ENCODE measurements at regions not wholly inside any gene's neighbourhood (a gene's known extent, or its start where the extent isn't known, plus 50 kb on each side); places are given as distances from the start of the nearest gene placed in this dataset.
A peak's percentile ranks its signal among the peaks of the same experiment; 100 is the strongest.

DNA sequence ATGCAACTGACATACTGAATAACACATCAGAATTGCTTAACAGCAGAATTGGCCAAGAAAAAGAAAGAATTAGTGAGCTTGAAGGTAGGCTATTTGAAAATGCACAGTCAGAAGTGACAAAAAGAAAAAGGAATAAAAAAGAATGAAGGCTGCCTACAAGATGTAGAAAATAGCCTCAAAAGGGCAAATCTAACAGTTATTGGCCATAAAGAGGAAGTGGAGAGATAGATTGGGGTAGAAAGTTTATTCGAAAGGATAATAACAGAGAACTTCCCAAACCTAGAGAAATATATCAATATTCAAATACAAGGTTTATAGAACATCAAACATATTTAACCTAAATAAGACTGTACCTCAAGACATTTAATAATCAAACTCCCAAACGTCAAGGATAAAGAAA, 67.5 kb downstream of the ATP6V1G3 start:
- no peak overlapping the region for H3K4me3 ChIP-seq (ENCODE audit: low read length)
- DNase-seq (ENCODE audit: low read depth, low spot score) = no peak

DNA sequence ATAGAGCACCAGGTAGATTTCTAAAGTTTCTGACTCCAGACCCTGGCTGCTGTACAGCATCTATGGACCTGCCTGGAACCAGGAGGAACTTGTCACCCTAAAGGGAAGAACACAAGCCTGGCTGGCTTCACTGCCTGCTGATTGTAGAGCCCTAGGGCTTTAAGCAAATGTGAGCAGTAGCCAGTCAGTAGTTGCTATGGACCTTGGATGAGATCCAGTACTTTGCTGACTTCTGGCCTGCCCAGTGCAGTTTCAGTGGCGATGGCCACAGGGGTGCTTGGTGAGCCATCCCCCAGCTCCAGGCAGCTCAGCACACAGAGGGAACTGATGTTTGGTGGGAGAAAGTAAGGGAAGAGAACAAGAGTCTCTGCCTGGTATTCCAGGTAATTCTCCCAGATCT, 68.4 kb downstream of the ATP6V1G3 start:
- no peak overlapping the region for H3K4me3 ChIP-seq (ENCODE audit: low read length)
- no peak for DNase-seq (ENCODE audit: low read depth, low spot score)

DNA sequence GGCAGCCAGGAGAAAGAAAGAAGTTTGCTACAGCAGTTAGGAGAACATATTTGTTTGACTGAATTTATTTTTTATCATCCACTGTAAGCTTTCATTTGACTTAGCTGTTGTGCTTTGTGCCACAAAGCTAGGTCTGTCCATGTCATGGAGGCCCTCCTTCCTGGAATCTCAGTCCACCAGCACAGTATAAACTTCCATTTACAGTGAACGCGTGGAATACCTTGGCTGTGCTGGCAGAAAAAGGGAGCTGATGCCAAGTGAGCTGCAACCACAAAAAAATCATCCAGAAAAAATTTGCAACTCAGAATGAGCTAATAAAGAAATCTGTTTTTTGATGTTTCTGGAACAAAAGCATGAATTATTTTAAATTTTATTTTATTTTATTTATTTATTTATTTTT, 72.6 kb downstream of the ATP6V1G3 start:
- no peak overlapping the region for H3K4me3 ChIP-seq (ENCODE audit: low read length)
- DNase-seq (ENCODE audit: low read depth, low spot score) = no peak

DNA sequence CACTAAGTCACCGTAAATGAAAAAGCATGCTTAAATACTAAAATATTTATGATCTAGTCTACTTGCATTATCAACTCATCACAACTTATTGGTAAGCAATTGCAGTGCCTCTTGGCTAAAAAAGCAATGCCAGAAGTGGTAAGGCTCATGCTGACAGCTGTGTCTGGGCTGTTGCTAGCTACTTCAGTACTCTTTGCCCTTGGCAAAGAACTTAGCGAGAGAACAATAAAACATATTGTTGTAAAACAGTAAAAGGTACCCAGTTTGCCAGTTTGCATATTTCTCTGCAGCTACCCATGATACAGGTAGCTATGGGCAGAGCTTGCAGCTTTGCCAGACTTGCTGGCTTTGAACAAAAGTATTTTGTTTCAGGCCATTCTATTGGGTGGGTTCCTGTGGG, 73.1 kb downstream of the ATP6V1G3 start:
- DNase-seq (ENCODE audit: low read depth, low spot score) = no peak
- H3K4me3 ChIP-seq (ENCODE audit: low read length) = no peak overlapping the region

DNA sequence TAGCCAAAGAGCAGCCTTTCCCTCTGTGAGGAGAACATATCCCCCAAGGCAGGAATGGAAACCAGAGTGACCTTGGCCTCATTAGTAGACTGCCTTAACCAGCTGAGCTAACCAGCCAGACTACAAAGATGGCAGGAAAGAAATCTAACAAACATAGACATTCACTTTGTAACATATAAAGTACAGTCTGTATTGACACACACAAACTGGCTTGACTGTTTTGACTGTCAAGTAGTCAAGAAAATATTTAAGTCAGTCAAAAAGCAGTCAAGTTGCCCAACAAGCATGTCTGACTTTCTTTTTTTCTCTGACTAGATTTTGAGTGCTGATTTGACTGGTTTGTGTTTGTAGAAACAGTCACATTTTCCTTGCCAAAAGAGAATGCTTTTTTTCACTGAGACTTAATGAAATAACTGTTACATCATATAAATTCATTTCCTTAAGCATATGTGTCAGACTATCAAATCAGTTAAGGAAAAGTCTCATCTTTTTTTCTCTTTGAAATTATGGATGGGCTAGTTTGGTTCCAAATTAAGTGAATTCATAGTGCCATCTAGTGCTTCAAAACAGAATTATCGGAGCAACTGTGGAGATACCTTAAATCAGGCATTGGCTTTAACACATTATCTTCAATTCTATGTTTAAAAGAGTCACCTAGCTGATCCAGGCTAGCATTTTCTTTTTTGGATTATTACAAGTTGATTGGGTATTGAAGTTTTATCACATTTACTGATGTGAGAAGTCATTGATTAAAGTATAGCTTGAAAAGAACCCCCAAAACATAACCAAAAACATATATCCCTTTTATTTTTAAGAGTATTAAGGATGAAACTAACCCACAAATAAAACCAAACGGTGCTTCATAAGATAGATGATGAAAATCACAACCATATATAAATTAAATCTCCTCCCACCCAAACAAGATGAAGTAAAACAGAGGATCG, 75.0 kb downstream of the ATP6V1G3 start:
- H3K4me3 ChIP-seq (ENCODE audit: low read length) = no peak overlapping the region
- peak; percentile 50 for DNase-seq (ENCODE audit: low read depth, low spot score)

DNA sequence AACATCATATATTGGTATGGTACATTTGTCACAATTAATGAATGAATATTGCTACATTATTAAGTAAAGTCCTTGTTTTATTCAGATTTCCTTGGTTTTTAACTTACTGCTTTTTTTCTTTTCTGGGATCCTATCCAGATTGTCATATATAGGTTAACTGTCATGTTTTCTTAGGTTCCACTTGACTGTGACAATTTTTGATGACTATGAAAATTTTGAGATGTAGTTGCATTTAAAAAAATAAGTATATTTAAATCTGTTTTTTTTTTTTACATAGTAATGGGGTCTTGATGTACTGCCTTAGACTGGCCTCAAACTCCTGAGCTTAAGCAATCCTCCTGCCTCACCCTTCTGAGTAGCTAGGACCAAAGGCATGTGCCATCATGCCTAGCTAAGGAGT, 76.8 kb downstream of the ATP6V1G3 start:
- H3K4me3 ChIP-seq (ENCODE audit: low read length) = no peak overlapping the region
- DNase-seq (ENCODE audit: low read depth, low spot score) = no peak

DNA sequence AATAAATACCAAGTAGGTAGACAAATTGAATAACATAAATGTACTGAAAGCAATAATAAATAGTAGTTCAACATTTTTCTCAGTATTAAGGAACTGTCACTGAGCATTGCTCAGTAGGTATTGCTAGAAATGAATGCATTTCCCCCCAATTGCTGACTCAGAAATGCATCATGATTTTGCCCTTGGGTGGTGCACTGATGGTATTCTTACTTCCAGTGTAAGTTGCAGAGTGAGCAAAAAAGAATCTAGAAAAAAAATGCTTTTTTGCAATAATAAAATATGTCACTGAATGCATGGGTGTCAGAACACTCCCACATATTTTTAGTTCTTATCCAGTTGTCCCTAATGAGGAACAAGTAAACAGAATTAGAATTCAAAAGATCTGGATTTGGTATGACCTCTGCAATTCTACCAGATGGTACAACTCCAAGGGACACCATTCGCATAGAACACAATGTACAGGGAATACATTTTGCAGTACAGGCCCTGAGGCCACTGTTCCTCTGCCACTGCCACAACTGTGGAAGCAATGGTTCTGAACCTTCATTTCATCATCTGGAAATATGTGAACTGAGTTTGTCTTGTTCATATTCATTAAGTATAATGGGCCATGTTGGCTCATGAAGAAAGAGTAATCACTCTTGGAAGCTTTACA, 78.0 kb downstream of the ATP6V1G3 start:
- no peak overlapping the region for H3K4me3 ChIP-seq (ENCODE audit: low read length)
- no peak for DNase-seq (ENCODE audit: low read depth, low spot score)

DNA sequence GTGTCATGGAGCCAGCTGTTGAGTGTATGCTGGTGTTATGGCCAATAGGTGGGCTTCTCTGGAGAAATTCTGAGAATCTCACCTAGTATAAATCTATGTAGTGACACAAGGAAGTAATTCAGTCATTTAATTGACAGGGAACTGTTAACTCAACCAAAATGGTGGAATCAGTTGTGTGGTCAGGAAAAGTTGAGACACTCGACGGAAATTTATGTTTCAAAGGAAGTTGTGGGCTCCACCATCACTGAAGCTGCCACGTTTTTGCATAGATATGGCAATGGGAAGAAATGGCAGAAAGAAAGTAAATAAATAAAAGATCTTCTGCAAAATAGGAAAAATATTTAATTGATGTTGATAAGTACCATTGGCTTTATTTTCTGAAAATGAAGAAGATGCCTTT, 84.5 kb downstream of the ATP6V1G3 start:
- no peak overlapping the region for H3K4me3 ChIP-seq (ENCODE audit: low read length)
- no peak for DNase-seq (ENCODE audit: low read depth, low spot score)

DNA sequence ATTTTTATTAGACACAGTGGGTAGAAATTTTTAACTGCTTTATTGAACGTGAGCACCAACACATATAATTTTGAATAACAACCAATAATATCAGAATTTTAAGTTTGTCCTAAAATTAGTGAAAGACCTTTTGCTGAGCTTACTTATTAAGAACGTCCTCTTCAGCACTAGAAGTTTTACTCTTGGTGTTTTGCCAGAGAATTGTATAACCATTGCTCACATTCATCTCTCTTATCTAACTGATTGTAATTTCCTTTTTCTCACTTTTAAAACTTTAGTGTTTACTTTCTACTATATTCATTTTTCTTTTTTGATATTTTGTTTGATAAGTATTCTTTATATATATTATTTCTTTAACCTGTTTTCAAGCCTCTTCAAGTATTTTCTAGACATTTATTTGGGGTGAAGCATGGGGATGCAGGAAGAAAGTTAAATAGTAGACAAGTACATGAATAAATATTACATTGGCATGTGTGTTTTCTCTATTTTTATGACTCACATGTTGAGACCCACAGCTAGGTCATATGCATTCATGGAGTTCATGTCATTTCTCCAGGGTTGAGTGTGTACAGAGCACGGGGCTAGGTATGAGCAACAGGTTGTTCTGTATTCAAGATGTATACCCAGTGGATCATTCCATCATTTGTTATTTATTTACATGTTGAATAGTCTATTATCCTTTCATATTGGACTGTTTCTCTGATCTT, 90.6 kb downstream of the ATP6V1G3 start:
- H3K4me3 ChIP-seq (ENCODE audit: low read length) = no peak overlapping the region
- no peak for DNase-seq (ENCODE audit: low read depth, low spot score)

DNA sequence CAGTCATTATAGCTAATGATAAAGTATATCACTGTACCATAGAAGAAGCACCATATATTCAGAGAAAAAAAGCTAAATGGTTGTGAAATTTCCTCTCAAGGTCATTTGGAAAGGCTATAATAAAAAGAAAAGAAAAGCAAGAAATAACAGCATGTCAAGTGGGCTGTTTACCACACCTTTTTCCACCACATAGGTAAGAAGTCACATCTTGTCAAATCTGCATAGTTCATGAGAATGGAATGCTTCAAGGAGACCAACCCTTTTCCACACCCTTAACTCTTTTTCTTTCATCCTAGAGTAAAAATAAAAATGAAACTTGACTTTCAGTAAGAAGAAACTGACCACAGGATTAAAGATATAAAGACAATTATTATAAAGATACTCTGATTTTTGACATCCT, 91.2 kb downstream of the ATP6V1G3 start:
- no peak overlapping the region for H3K4me3 ChIP-seq (ENCODE audit: low read length)
- no peak for DNase-seq (ENCODE audit: low read depth, low spot score)

DNA sequence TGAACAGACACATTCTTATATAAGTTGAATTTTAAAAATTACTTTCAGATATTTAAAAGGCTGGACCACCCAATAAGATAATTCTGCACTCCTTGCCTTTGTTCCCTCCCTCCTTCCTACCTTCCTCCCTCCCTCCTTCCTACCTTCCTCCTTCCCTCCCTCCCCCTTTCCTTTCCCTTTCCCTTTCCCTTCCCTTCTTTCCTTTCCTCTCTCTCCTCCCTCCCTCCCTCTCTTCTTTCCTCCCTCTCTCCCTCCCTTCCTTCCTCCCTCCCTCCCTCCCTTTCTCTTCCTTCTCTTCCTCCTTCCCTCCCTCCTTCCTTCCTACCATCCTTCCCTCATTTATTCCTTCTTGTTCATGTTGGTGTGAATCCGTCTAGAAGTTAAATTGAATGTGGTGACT, 93.0 kb downstream of the ATP6V1G3 start:
- DNase-seq (ENCODE audit: low read depth, low spot score) = no peak
- H3K4me3 ChIP-seq (ENCODE audit: low read length) = no peak overlapping the region

DNA sequence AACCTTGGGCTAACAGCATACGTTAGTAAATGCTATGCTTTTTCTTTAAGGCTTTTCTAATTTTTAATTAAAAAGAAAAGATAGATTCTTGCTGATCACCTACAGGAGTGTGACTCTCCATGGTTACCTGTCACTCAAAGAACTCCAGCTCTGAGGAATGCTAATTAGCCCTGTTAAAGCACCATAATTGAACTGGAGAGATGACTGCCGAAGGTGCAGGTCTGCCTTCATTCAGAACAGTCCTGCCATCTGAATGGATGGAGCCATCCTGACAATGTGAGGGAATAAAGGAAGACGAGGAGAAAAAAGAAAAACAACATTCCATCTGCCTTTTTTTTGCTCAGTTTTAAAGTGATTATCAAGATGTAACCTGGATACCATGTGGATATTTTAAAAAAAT, 94.6 kb downstream of the ATP6V1G3 start:
- no peak overlapping the region for H3K4me3 ChIP-seq (ENCODE audit: low read length)
- DNase-seq (ENCODE audit: low read depth, low spot score) = no peak

DNA sequence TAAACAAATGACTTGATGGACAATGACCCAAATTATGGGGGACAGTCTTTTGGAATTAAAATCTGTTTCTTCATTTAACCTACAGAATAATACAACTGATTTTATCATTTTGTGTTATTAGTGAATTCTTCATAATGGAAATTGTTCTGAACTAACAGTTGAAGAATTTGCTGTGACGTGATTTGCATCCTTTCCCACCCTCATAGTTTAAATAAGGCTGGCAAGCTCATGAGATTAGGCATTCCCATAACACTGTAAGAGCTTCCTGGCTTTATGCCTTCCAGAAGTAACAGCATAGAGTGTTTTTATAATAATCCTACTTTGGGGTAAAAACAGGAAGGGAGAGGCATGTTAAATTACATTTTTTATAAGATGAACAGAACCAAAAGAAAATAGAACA, 95.7 kb downstream of the ATP6V1G3 start:
- DNase-seq (ENCODE audit: low read depth, low spot score) = no peak
- H3K4me3 ChIP-seq (ENCODE audit: low read length) = no peak overlapping the region

DNA sequence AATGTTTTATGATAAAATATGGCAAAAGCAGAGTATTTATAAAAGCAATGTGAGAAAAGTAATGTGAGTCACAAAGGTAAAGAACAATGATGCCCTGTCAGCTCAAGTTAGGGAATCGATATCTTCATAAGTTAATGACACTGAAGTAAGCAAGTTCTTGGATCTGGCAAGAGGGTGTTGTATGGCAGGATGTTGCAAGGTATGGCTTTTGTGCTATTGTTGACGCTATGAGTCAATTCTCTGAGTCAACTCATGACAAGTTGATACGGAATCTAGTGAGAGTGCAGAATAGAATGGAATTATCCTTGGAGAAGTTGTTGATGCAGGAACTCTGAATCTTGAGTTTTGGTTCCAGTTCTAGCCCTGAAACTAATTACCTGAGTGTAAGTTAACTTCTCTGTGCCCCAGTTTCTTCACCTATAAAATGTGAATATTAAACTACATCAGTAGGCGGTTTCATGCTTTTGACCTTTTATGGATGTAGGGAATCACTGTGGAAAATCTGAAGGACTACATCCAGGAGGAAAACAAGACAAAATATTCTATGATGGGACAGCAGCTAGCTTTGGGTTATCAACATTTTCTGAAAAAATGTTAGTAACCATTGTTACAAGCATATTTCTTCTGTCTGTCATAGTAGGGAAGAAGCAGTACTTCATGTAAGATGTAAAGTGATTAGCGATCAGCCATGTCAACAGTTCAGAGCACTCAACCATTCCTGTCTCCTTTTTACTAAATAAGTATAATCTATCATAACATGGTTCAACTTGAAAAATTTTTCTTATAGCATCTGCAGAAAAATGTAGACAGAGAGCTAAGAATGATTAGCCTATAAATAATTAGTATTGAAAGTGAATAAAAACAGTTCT, 96.9 kb downstream of the ATP6V1G3 start:
- H3K4me3 ChIP-seq (ENCODE audit: low read length) = no peak overlapping the region
- no peak for DNase-seq (ENCODE audit: low read depth, low spot score)

DNA sequence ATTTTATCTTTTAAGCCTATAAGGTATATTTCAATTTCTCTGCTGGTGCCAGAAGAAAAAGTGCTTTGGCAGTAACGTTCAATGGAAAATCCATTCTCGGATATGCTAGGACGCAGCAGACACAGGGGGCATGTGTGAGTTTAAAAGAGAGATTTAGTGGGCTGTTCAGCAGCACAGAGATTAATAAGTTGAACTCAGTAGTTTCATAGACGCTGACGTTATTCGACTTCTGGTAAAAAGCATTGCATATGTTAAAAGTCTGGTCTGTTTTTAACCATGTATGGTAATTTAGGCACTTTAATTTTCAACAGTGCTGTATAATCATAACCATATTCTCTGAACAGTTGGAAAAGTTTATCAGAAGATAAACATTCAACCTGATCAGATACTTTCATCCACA, 99.6 kb downstream of the ATP6V1G3 start:
- no peak for DNase-seq (ENCODE audit: low read depth, low spot score)
- no peak overlapping the region for H3K4me3 ChIP-seq (ENCODE audit: low read length)

DNA sequence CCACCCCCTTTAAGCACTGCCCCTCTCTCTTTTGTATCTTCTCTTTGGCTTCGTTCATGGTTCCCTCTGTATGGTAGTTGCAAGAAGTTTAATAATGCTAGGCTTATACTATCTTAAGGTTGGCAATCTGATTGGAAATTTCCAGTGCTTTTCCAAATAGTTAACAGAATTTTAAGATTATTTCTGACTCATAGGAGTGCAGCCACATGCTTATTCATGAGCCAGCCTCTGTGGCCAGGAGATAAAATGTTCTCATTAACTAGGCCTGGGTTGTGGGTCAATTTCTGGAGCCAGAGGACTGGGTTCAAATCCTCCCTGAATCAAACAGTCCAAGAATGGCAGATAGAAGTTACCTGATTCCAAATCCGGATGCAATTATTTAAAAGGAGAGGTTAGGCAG, 103.1 kb downstream of the ATP6V1G3 start:
- H3K4me3 ChIP-seq (ENCODE audit: low read length) = no peak overlapping the region
- no peak for DNase-seq (ENCODE audit: low read depth, low spot score)

DNA sequence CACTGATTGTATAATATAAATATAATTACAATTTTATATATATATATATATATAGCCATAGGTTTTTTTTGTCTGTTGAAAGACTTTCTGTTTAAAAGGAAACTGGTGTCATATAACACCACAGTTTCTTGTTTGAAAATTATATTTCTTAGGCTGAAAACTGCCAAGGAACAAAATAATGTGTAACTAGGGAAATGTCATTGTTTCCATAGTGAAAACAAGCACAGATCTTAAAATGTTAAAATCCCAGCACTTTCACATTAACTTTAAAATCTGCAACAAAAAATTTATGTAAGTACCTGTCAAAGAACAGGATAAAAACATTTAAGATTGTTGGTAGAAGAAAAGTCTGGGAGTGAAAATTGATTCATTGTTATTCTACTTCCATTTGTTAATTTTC, 104.2 kb downstream of the ATP6V1G3 start:
- H3K4me3 ChIP-seq (ENCODE audit: low read length) = no peak overlapping the region
- no peak for DNase-seq (ENCODE audit: low read depth, low spot score)

DNA sequence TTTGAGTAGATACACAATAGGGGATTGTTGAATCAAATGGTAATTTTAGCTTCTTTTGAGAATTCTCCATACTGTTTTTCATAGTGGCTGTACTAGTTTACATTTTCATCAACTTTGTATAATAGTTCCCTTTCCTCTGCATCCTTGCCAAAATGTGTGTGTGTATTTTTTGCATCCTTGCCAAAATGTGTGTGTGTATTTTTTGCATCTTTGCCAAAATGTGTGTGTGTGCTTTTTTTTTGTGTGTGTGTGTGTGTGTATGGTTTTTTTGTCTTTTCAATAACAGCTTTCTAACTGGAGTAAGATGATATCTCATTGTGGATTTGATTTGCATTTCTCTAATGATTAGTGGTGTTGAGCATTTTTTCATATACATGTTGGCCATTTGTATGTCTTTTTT, 105.4 kb downstream of the ATP6V1G3 start:
- no peak for DNase-seq (ENCODE audit: low read depth, low spot score)
- no peak overlapping the region for H3K4me3 ChIP-seq (ENCODE audit: low read length)

DNA sequence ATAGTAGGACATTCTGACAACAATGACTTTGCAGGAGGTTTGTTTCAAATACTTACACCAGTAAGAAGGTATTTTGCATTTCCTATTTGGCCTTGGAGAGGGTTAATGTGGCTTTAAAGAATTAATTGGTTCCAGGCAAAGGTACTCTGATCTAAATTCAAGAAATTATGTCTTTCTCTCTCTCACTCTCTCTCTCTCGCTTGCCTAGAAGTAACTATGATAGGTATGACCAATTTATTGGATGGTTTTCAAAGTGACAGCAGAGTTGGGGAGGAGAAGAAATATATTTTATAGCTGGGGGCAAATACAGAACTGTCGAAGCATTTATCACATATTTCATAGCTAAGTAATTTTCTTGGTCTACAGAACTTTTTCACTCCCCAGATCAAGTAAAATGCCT, 116.0 kb downstream of the ATP6V1G3 start:
- no peak for DNase-seq (ENCODE audit: low read depth, low spot score)
- no peak overlapping the region for H3K4me3 ChIP-seq (ENCODE audit: low read length)
